Omental fat pad (tissue), 3 donors: ENCODE measurements at regions not wholly inside any gene's neighbourhood (a gene's known extent, or its start where the extent isn't known, plus 50 kb on each side); places are given as distances from the start of the nearest gene placed in this dataset.

Source experiments
- ATAC-seq: fragments of 150-250 bp; one replicate; pipeline ENCODE4 v1.9.1; 2016; ENCODE audit warnings: mild to moderate bottlenecking, moderate library complexity; ENCODE audit not compliant: low FRiP score
- DNase-seq: peaks from one replicate; pipeline ENCODE4 v3.0.0-alpha.2; 2019; ENCODE audit warnings: low spot score
- CTCF ChIP-seq, 3 donors: fragments of 450-650 bp; IDR thresholded peaks; one replicate each; pipeline ENCODE4 v1.5.1; 2016 to 2017; ENCODE audit warnings: antibody characterized with exemption in 3 of 3, mild to moderate bottlenecking in 3 of 3, moderate library complexity in 2 of 3

GRCh38 chr6:50657513-50657912, 55.8 kb upstream of the TFAP2D start:
- no peak for DNase-seq
- no peak for ATAC-seq
- TF ChIP-seq CTCF (IDR thresholded peaks at IDR 0.05), result no peak

GRCh38 chr6:50658561-50658960, 54.8 kb upstream of the TFAP2D start:
- DNase-seq, result no peak
- no peak for ATAC-seq
- TF ChIP-seq CTCF (IDR thresholded peaks at IDR 0.05), result no peak

- ATAC-seq, result no peak
- no peak for TF ChIP-seq CTCF (IDR thresholded peaks at IDR 0.05)
- DNase-seq, result no peak
Observed at GRCh38 chr6:50661636-50662035, 51.7 kb upstream of the TFAP2D start.
